ENCODE measurements at regions not wholly inside any gene's neighbourhood (a gene's known extent, or its start where the extent isn't known, plus 50 kb on each side); places are given as distances from the start of the nearest gene placed in this dataset.
A peak's percentile ranks its signal among the peaks of the same experiment; 100 is the strongest.

- H3K4me3 ChIP-seq (ENCODE audit: insufficient read depth, low read depth, low read length): no peak overlapping the region
- no peaks in the 10 kb centered on the region; the same call in 1 of the 2 replicates for H3K36me3 ChIP-seq (replicated peaks; ENCODE audit: control insufficient read depth, insufficient read depth, low read length)
- no peak for DNase-seq
- H3K27me3 ChIP-seq (ENCODE audit: control insufficient read depth, insufficient read depth, low read length): no peaks in the 10 kb centered on the region
Measured at GRCh38 chr21:20701235-20701634, 297.0 kb upstream of the NCAM2 start.

- Histone ChIP-seq H3K27me3 (ENCODE audit: control insufficient read depth, insufficient read depth, low read length) (no peaks in the 10 kb centered on the region), H3K4me3 (ENCODE audit: insufficient read depth, low read depth, low read length) (no peak overlapping the region), H3K36me3 (replicated peaks; ENCODE audit: control insufficient read depth, insufficient read depth, low read length) (no peaks in the 10 kb centered on the region; the same call in 1 of the 2 replicates)
- DNase-seq: no peak
Measured at GRCh38 chr21:20703112-20703767, 295.0 kb upstream of the NCAM2 start.

- Histone ChIP-seq H3K4me3 (ENCODE audit: insufficient read depth, low read depth, low read length) (no peak overlapping the region), H3K27me3 (ENCODE audit: control insufficient read depth, insufficient read depth, low read length) (no peaks in the 10 kb centered on the region), H3K36me3 (replicated peaks; ENCODE audit: control insufficient read depth, insufficient read depth, low read length) (no peaks in the 10 kb centered on the region)
- no peak for DNase-seq
Measured at GRCh38 chr21:20720623-20721022, 277.6 kb upstream of the NCAM2 start.

GRCh38 chr21:20721151-20721550 lies 277.1 kb upstream of the NCAM2 start:
- no peak for DNase-seq
- H3K27me3 ChIP-seq (ENCODE audit: control insufficient read depth, insufficient read depth, low read length): no peaks in the 10 kb centered on the region
- H3K4me3 ChIP-seq (ENCODE audit: insufficient read depth, low read depth, low read length): no peak overlapping the region
- H3K36me3 ChIP-seq (replicated peaks; ENCODE audit: control insufficient read depth, insufficient read depth, low read length): no peaks in the 10 kb centered on the region

- Histone ChIP-seq H3K4me3 (ENCODE audit: insufficient read depth, low read depth, low read length) (no peak overlapping the region), H3K27me3 (ENCODE audit: control insufficient read depth, insufficient read depth, low read length) (no peaks in the 10 kb centered on the region), H3K36me3 (replicated peaks; ENCODE audit: control insufficient read depth, insufficient read depth, low read length) (no peaks in the 10 kb centered on the region)
- no peak for DNase-seq
Measured at GRCh38 chr21:20728691-20729090, 269.5 kb upstream of the NCAM2 start.

GRCh38 chr21:20729376-20729775 lies 268.8 kb upstream of the NCAM2 start:
- no peak for DNase-seq
- Histone ChIP-seq H3K4me3 (ENCODE audit: insufficient read depth, low read depth, low read length) (no peak overlapping the region), H3K36me3 (replicated peaks; ENCODE audit: control insufficient read depth, insufficient read depth, low read length) (no peaks in the 10 kb centered on the region), H3K27me3 (ENCODE audit: control insufficient read depth, insufficient read depth, low read length) (no peaks in the 10 kb centered on the region)

DNA sequence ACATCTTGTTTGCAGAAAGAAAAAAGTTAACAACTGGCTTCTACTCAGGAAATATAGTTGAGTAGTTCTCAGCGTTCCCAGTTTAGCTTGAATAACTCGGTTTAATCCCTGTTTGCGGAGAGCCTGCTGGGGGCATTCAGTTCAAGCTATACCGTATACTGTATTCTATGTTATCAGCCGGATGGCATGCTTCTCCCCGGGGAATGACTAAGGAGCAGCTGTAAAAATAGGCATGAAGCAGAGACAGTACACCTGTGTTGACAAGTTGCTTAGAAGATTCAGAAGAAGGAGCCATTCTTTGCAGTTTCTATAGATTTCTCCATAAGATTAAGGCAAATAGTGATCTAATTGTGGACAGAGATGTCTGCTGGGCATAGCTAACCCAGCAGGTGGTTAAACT lies 267.8 kb upstream of the NCAM2 start:
- DNase-seq: no peak
- no peaks in the 10 kb centered on the region for H3K27me3 ChIP-seq (ENCODE audit: control insufficient read depth, insufficient read depth, low read length)
- no peaks in the 10 kb centered on the region for H3K36me3 ChIP-seq (replicated peaks; ENCODE audit: control insufficient read depth, insufficient read depth, low read length)
- no peak overlapping the region for H3K4me3 ChIP-seq (ENCODE audit: insufficient read depth, low read depth, low read length)

GRCh38 chr21:20735257-20735656 lies 263.0 kb upstream of the NCAM2 start:
- DNase-seq: no peak
- no peaks in the 10 kb centered on the region for H3K27me3 ChIP-seq (ENCODE audit: control insufficient read depth, insufficient read depth, low read length)
- H3K36me3 ChIP-seq (replicated peaks; ENCODE audit: control insufficient read depth, insufficient read depth, low read length): no peaks in the 10 kb centered on the region
- no peak overlapping the region for H3K4me3 ChIP-seq (ENCODE audit: insufficient read depth, low read depth, low read length)

DNA sequence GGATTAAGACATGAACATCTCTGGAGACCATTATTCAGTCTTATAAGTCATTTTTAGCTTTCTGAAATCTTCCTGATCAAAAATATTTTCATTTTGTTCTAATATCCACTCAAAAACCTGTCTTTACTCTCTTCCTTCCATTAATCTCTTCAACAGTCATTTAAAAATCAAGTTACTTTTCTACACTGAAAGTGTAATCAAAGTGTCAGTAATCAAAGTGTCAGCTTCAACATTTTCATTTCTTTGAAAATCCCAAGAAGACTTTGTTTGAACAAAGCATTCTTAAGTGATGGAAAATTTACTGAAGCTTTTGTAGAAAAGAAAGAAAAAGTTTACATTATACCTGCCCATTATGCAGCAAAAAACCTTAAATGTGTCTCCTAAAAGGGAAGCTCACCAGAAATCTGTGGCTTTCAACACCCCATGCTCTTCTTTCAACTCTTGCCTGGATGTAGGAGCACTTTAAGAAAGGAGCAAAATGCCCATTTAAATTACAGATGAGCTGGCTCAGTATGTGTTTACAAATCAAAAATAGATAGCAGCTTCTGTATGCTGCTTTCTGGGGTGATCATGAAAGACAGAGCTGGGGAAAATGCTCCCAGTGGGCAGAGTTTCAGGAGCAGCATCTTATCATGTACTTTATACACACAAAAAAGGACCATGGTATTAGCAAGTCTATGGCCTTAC lies 260.8 kb upstream of the NCAM2 start:
- H3K36me3 ChIP-seq (replicated peaks; ENCODE audit: control insufficient read depth, insufficient read depth, low read length): no peaks in the 10 kb centered on the region
- DNase-seq: no peak
- no peak overlapping the region for H3K4me3 ChIP-seq (ENCODE audit: insufficient read depth, low read depth, low read length)
- no peaks in the 10 kb centered on the region for H3K27me3 ChIP-seq (ENCODE audit: control insufficient read depth, insufficient read depth, low read length)

GRCh38 chr21:20739421-20739820 lies 258.8 kb upstream of the NCAM2 start:
- Histone ChIP-seq H3K4me3 (ENCODE audit: insufficient read depth, low read depth, low read length) (no peak overlapping the region), H3K27me3 (ENCODE audit: control insufficient read depth, insufficient read depth, low read length) (no peaks in the 10 kb centered on the region)
- DNase-seq: peak; percentile 22

GRCh38 chr21:20741445-20741844 lies 256.8 kb upstream of the NCAM2 start:
- no peaks in the 10 kb centered on the region for H3K36me3 ChIP-seq (replicated peaks; ENCODE audit: control insufficient read depth, insufficient read depth, low read length)
- no peak for DNase-seq
- H3K4me3 ChIP-seq (ENCODE audit: insufficient read depth, low read depth, low read length): no peak overlapping the region
- no peaks in the 10 kb centered on the region for H3K27me3 ChIP-seq (ENCODE audit: control insufficient read depth, insufficient read depth, low read length)

More at GRCh38 chr21:20739421-20739820, 258.8 kb upstream of the NCAM2 start:
- H3K36me3 ChIP-seq (replicated peaks; ENCODE audit: control insufficient read depth, insufficient read depth, low read length): no peaks in the 10 kb centered on the region

GRCh38 chr21:20760221-20760620 lies 238.0 kb upstream of the NCAM2 start:
- Histone ChIP-seq H3K36me3 (replicated peaks; ENCODE audit: control insufficient read depth, insufficient read depth, low read length) (no peaks in the 10 kb centered on the region), H3K27me3 (ENCODE audit: control insufficient read depth, insufficient read depth, low read length) (no peaks in the 10 kb centered on the region)
- DNase-seq: no peak

DNA sequence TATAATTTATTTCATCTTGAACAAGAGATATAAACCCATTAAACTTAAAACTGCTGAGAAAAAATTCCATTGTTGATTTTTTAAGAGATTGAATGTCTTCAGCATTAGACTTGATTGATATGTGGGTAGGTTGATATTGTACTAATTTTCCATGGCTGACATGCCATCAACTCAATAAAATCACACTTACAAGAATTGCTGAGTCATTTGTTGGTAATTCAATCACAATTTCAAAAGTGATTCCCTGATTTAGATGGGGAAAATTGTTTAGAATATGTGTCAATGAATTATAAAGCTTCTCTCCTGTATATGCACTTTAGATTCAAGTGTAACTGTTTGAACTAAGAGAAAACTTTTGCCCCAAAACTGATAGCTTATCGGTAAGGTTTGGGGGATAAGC lies 223.5 kb upstream of the NCAM2 start:
- no peak for DNase-seq
- no peaks in the 10 kb centered on the region for H3K27me3 ChIP-seq (ENCODE audit: control insufficient read depth, insufficient read depth, low read length)
- H3K36me3 ChIP-seq (replicated peaks; ENCODE audit: control insufficient read depth, insufficient read depth, low read length): no peaks in the 10 kb centered on the region
- H3K4me3 ChIP-seq (ENCODE audit: insufficient read depth, low read depth, low read length): no peak overlapping the region

More at GRCh38 chr21:20760221-20760620, 238.0 kb upstream of the NCAM2 start:
- H3K4me3 ChIP-seq (ENCODE audit: insufficient read depth, low read depth, low read length): no peak overlapping the region

- Histone ChIP-seq H3K36me3 (replicated peaks; ENCODE audit: control insufficient read depth, insufficient read depth, low read length) (no peaks in the 10 kb centered on the region), H3K27me3 (ENCODE audit: control insufficient read depth, insufficient read depth, low read length) (no peaks in the 10 kb centered on the region), H3K4me3 (ENCODE audit: insufficient read depth, low read depth, low read length) (no peak overlapping the region)
- DNase-seq: no peak
Measured at GRCh38 chr21:20779321-20779720, 218.9 kb upstream of the NCAM2 start.

GRCh38 chr21:20783611-20784010 lies 214.6 kb upstream of the NCAM2 start:
- no peaks in the 10 kb centered on the region for H3K27me3 ChIP-seq (ENCODE audit: control insufficient read depth, insufficient read depth, low read length)
- H3K36me3 ChIP-seq (replicated peaks; ENCODE audit: control insufficient read depth, insufficient read depth, low read length): no peaks in the 10 kb centered on the region
- no peak for DNase-seq

More at GRCh38 chr21:20783611-20784010, 214.6 kb upstream of the NCAM2 start:
- no peak overlapping the region for H3K4me3 ChIP-seq (ENCODE audit: insufficient read depth, low read depth, low read length)

Measured in H7 (cell line).